SK-N-SH (cell line): ENCODE measurements at regions not wholly inside any gene's neighbourhood (a gene's known extent, or its start where the extent isn't known, plus 50 kb on each side); places are given as distances from the start of the nearest gene placed in this dataset.

ENCODE experiments used
- TCF12 ChIP-seq: IDR thresholded peaks from 2 replicates; pipeline ENCODE4 v1.4.0; 2012
- TF ChIP-seq, protein P1 (sequence below): fragments of 150-350 bp; IDR thresholded peaks from 2 replicates; pipeline ENCODE4 v1.6.1; 2016; ENCODE audit warnings: mild to moderate bottlenecking, low read depth, low read length

DNA sequence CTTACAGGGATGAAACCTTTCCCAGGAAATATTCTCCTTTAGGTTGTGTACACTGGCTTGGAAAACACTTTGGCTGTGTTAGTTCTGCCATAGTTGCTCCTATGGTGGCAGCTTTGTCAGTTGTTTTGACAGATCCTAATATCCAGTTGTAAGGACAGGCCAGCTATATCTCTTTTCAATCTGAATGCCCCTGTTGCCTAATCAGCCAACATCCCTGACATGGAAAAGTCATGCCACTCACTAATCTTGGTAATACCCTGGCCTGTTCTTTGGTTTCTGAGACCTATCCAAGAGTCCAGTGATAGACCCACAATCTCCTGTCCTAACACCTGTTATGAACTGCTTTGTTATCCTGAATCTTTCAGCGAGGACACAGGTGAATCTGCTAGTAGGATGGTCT is 148.8 kb downstream of the MRPL39 start:
- TF ChIP-seq TCF12: no peak
- TF ChIP-seq, protein P1, sequence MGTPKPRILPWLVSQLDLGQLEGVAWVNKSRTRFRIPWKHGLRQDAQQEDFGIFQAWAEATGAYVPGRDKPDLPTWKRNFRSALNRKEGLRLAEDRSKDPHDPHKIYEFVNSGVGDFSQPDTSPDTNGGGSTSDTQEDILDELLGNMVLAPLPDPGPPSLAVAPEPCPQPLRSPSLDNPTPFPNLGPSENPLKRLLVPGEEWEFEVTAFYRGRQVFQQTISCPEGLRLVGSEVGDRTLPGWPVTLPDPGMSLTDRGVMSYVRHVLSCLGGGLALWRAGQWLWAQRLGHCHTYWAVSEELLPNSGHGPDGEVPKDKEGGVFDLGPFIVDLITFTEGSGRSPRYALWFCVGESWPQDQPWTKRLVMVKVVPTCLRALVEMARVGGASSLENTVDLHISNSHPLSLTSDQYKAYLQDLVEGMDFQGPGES: no peak
